Progenitor cell of endocrine pancreas (in vitro differentiated cells): ENCODE measurements at regions not wholly inside any gene's neighbourhood (a gene's known extent, or its start where the extent isn't known, plus 50 kb on each side); places are given as distances from the start of the nearest gene placed in this dataset.

Source experiments
- DNase-seq: peaks from one replicate; pipeline ENCODE4 v3.0.0; 2021; ENCODE audit warnings: low spot score; ENCODE audit not compliant: unreplicated experiment
- H3K27ac Mint-ChIP-seq: 2 replicates; pipeline ENCODE4 v1.8.0; 2021; ENCODE audit warnings: mild to moderate bottlenecking, moderate library complexity, mixed read lengths
- H3K27me3 Mint-ChIP-seq: 2 replicates; pipeline ENCODE4 v1.8.0; 2021; ENCODE audit warnings: mixed read lengths
- H3K36me3 Mint-ChIP-seq: 2 replicates; pipeline ENCODE4 v1.8.0; 2022; ENCODE audit warnings: mixed read lengths; ENCODE audit not compliant: insufficient read depth
- H3K4me1 Mint-ChIP-seq: 2 replicates; pipeline ENCODE4 v1.8.0; 2021; ENCODE audit warnings: low read depth, mixed read lengths
- H3K4me3 Mint-ChIP-seq: 2 replicates; pipeline ENCODE4 v1.8.0; 2021; ENCODE audit warnings: low read depth, mild to moderate bottlenecking, moderate library complexity, mixed read lengths
- H3K9me3 Mint-ChIP-seq: 2 replicates; pipeline ENCODE4 v1.8.0; 2021; ENCODE audit warnings: low read depth, mixed read lengths
- CTCF ChIP-seq: fragments of 200-600 bp; sonication (generic); IDR thresholded peaks from one replicate; pipeline ENCODE4 v1.5.0; 2021; ENCODE audit warnings: antibody characterized with exemption, mild to moderate bottlenecking; ENCODE audit not compliant: unreplicated experiment

- H3K4me3 Mint-ChIP-seq = no peak overlapping the region
- no peaks in the 10 kb centered on the region for H3K27me3 Mint-ChIP-seq
- no peak for TF ChIP-seq CTCF
- no peaks in the 10 kb centered on the region for H3K36me3 Mint-ChIP-seq
- H3K27ac Mint-ChIP-seq = no peak overlapping the region
- no peak for DNase-seq
- H3K4me1 Mint-ChIP-seq = no peaks in the 10 kb centered on the region
- H3K9me3 Mint-ChIP-seq = peaks cover 3% of the 10 kb centered on the region
These were observed 531.5 kb upstream of the USP24 start for GRCh38 chr1:55746710-55747109.

- Mint-ChIP-seq H3K4me3 (no peak overlapping the region), H3K9me3 (peaks cover 7% of the 10 kb centered on the region), H3K4me1 (peaks cover 9% of the 10 kb centered on the region), H3K27ac (no peak overlapping the region), H3K36me3 (no peaks in the 10 kb centered on the region), H3K27me3 (no peaks in the 10 kb centered on the region)
- no peak for TF ChIP-seq CTCF
- no peak for DNase-seq
These were observed 526.4 kb upstream of the USP24 start for GRCh38 chr1:55741516-55741915.

GRCh38 chr1:55735106-55735505 lies 519.9 kb upstream of the USP24 start:
- Mint-ChIP-seq H3K27me3 (no peaks in the 10 kb centered on the region), H3K9me3 (peaks cover 5% of the 10 kb centered on the region), H3K4me3 (no peak overlapping the region), H3K36me3 (no peaks in the 10 kb centered on the region), H3K27ac (no peak overlapping the region), H3K4me1 (no peaks in the 10 kb centered on the region)
- no peak for TF ChIP-seq CTCF
- no peak for DNase-seq

GRCh38 chr1:55726994-55727393 lies 511.8 kb upstream of the USP24 start:
- H3K27me3 Mint-ChIP-seq = peaks cover 4% of the 10 kb centered on the region
- no peaks in the 10 kb centered on the region for H3K9me3 Mint-ChIP-seq
- TF ChIP-seq CTCF = no peak
- no peak for DNase-seq
- no peak overlapping the region for H3K4me3 Mint-ChIP-seq
- no peaks in the 10 kb centered on the region for H3K36me3 Mint-ChIP-seq
- no peak overlapping the region for H3K27ac Mint-ChIP-seq
- no peaks in the 10 kb centered on the region for H3K4me1 Mint-ChIP-seq

- H3K36me3 Mint-ChIP-seq = no peaks in the 10 kb centered on the region
- no peak for TF ChIP-seq CTCF
- H3K27me3 Mint-ChIP-seq = peaks cover 6% of the 10 kb centered on the region
- H3K4me3 Mint-ChIP-seq = no peak overlapping the region
- H3K9me3 Mint-ChIP-seq = no peaks in the 10 kb centered on the region
- H3K4me1 Mint-ChIP-seq = no peaks in the 10 kb centered on the region
- no peak overlapping the region for H3K27ac Mint-ChIP-seq
- DNase-seq = no peak
These were observed 510.2 kb upstream of the USP24 start for GRCh38 chr1:55725378-55725777.
